Activated naive CD4-positive, alpha-beta T cell treated with anti-CD3 and anti-CD28 coated beads, Interleukin-2, amount 10 ng/mL, durations not matched to agents 7 days and 5 days (primary cell): ENCODE measurements at regions not wholly inside any gene's neighbourhood (a gene's known extent, or its start where the extent isn't known, plus 50 kb on each side); places are given as distances from the start of the nearest gene placed in this dataset.
"Not testable (repeated sequence)": the region's sequence is repeated elsewhere in the genome, so short reads cannot be mapped to it uniquely, and the experiment has no call there.

ENCODE experiments used
- CTCF ChIA-PET: fragments of 350-600 bp; sonication (Branson Sonifier 250); formaldehyde crosslinking; loops from one replicate; lab custom pipeline; 2021; ENCODE audit warnings: antibody characterized with exemption; lab: Charles Lee
- DNase-seq: peaks from one replicate; pipeline ENCODE4 v3.0.0-alpha.2; 2020
- H3K27ac Mint-ChIP-seq: one replicate; pipeline ENCODE4 v1.8.0; 2021; ENCODE audit warnings: mild to moderate bottlenecking, moderate library complexity, mixed read lengths
- H3K27me3 Mint-ChIP-seq: one replicate; pipeline ENCODE4 v1.8.0; 2021; ENCODE audit warnings: mild to moderate bottlenecking, mixed read lengths
- H3K36me3 Mint-ChIP-seq: one replicate; pipeline ENCODE4 v1.8.0; 2021; ENCODE audit warnings: mixed read lengths
- H3K4me1 Mint-ChIP-seq: one replicate; pipeline ENCODE4 v1.8.0; 2021; ENCODE audit warnings: mixed read lengths
- H3K4me3 Mint-ChIP-seq: one replicate; pipeline ENCODE4 v1.8.0; 2021; ENCODE audit warnings: mild to moderate bottlenecking, moderate library complexity, mixed read lengths
- H3K9me3 Mint-ChIP-seq: one replicate; pipeline ENCODE4 v1.8.0; 2021; ENCODE audit warnings: mixed read lengths

GRCh38 chr5:19285286-19285685 is 702.7 kb downstream of the CDH18 start:
- Mint-ChIP-seq H3K27ac (no peak overlapping the region), H3K4me3 (no peak overlapping the region), H3K9me3 (peaks cover 21% of the 10 kb centered on the region), H3K4me1 (no peaks in the 10 kb centered on the region), H3K36me3 (no peaks in the 10 kb centered on the region), H3K27me3 (no peaks in the 10 kb centered on the region)
- DNase-seq = no peak
- CTCF ChIA-PET = no interaction called here

GRCh38 chr5:19287548-19288277 is 700.3 kb downstream of the CDH18 start:
- H3K27ac Mint-ChIP-seq, H3K27me3 Mint-ChIP-seq, CTCF ChIA-PET: not testable (repeated sequence)

GRCh38 chr5:19288311-19288710 is 699.7 kb downstream of the CDH18 start:
- H3K27me3 Mint-ChIP-seq, H3K27ac Mint-ChIP-seq, CTCF ChIA-PET, H3K4me3 Mint-ChIP-seq, H3K4me1 Mint-ChIP-seq, H3K36me3 Mint-ChIP-seq, DNase-seq: not testable (repeated sequence)
- H3K9me3 Mint-ChIP-seq = peaks cover 19% of the 10 kb centered on the region

More at GRCh38 chr5:19287548-19288277, 700.3 kb downstream of the CDH18 start:
- H3K36me3 Mint-ChIP-seq, H3K4me3 Mint-ChIP-seq, DNase-seq, H3K4me1 Mint-ChIP-seq: not testable (repeated sequence)
- H3K9me3 Mint-ChIP-seq = peaks cover 20% of the 10 kb centered on the region

GRCh38 chr5:19297934-19298333 is 690.1 kb downstream of the CDH18 start:
- no peak for DNase-seq
- peaks cover 10% of the 10 kb centered on the region for H3K9me3 Mint-ChIP-seq
- H3K4me3 Mint-ChIP-seq = no peak overlapping the region
- no peaks in the 10 kb centered on the region for H3K4me1 Mint-ChIP-seq
- CTCF ChIA-PET = no interaction called here
- H3K27me3 Mint-ChIP-seq = no peaks in the 10 kb centered on the region
- H3K36me3 Mint-ChIP-seq = no peaks in the 10 kb centered on the region
- H3K27ac Mint-ChIP-seq = no peak overlapping the region

- no peak overlapping the region for H3K27ac Mint-ChIP-seq
- no peaks in the 10 kb centered on the region for H3K36me3 Mint-ChIP-seq
- no peak overlapping the region for H3K4me3 Mint-ChIP-seq
- H3K4me1 Mint-ChIP-seq = no peaks in the 10 kb centered on the region
- H3K27me3 Mint-ChIP-seq = no peaks in the 10 kb centered on the region
- no peak for DNase-seq
- H3K9me3 Mint-ChIP-seq = peaks cover 10% of the 10 kb centered on the region
- CTCF ChIA-PET = no interaction called here
These were observed 686.7 kb downstream of the CDH18 start for GRCh38 chr5:19301271-19301670.

GRCh38 chr5:19314840-19315239 is 673.2 kb downstream of the CDH18 start:
- no peaks in the 10 kb centered on the region for H3K36me3 Mint-ChIP-seq
- H3K27me3 Mint-ChIP-seq = no peaks in the 10 kb centered on the region
- no peak overlapping the region for H3K27ac Mint-ChIP-seq
- H3K4me3 Mint-ChIP-seq = no peak overlapping the region
- CTCF ChIA-PET = no interaction called here
- DNase-seq = no peak
- H3K4me1 Mint-ChIP-seq = no peaks in the 10 kb centered on the region
- peaks cover 18% of the 10 kb centered on the region for H3K9me3 Mint-ChIP-seq

GRCh38 chr5:19319252-19319651 is 668.7 kb downstream of the CDH18 start:
- no peak for DNase-seq
- no peak overlapping the region for H3K27ac Mint-ChIP-seq
- CTCF ChIA-PET = no interaction called here
- H3K4me1 Mint-ChIP-seq = no peaks in the 10 kb centered on the region
- H3K27me3 Mint-ChIP-seq = no peaks in the 10 kb centered on the region
- peaks cover 14% of the 10 kb centered on the region for H3K9me3 Mint-ChIP-seq
- H3K36me3 Mint-ChIP-seq = no peaks in the 10 kb centered on the region
- no peak overlapping the region for H3K4me3 Mint-ChIP-seq

GRCh38 chr5:19322716-19323485 is 665.1 kb downstream of the CDH18 start:
- CTCF ChIA-PET = no interaction called here

GRCh38 chr5:19334278-19334677 is 653.7 kb downstream of the CDH18 start:
- Mint-ChIP-seq H3K27ac (no peak overlapping the region), H3K9me3 (peaks cover 18% of the 10 kb centered on the region), H3K27me3 (no peaks in the 10 kb centered on the region), H3K4me1 (no peaks in the 10 kb centered on the region), H3K36me3 (no peaks in the 10 kb centered on the region), H3K4me3 (no peak overlapping the region)
- no peak for DNase-seq
- CTCF ChIA-PET = no interaction called here

More at GRCh38 chr5:19322716-19323485, 665.1 kb downstream of the CDH18 start:
- H3K27ac Mint-ChIP-seq = no peak overlapping the region
- DNase-seq = no peak
- H3K4me1 Mint-ChIP-seq = no peaks in the 10 kb centered on the region
- no peaks in the 10 kb centered on the region for H3K36me3 Mint-ChIP-seq
- peaks cover 8% of the 10 kb centered on the region for H3K9me3 Mint-ChIP-seq
- no peak overlapping the region for H3K4me3 Mint-ChIP-seq
- no peaks in the 10 kb centered on the region for H3K27me3 Mint-ChIP-seq

- no peak for DNase-seq
- Mint-ChIP-seq H3K36me3 (no peaks in the 10 kb centered on the region), H3K27ac (no peak overlapping the region), H3K4me3 (no peak overlapping the region), H3K9me3 (peaks cover 7% of the 10 kb centered on the region), H3K27me3 (no peaks in the 10 kb centered on the region), H3K4me1 (no peaks in the 10 kb centered on the region)
- CTCF ChIA-PET = no interaction called here
These were observed 645.1 kb downstream of the CDH18 start for GRCh38 chr5:19342942-19343341.

- no peak overlapping the region for H3K4me3 Mint-ChIP-seq
- H3K36me3 Mint-ChIP-seq = no peaks in the 10 kb centered on the region
- H3K4me1 Mint-ChIP-seq = no peaks in the 10 kb centered on the region
- H3K27me3 Mint-ChIP-seq = no peaks in the 10 kb centered on the region
- no peak for DNase-seq
- CTCF ChIA-PET = no interaction called here
- H3K9me3 Mint-ChIP-seq = no peaks in the 10 kb centered on the region
- H3K27ac Mint-ChIP-seq = no peak overlapping the region
These were observed 635.9 kb downstream of the CDH18 start for GRCh38 chr5:19352120-19352519.

GRCh38 chr5:19369048-19369447 is 619.0 kb downstream of the CDH18 start:
- CTCF ChIA-PET = no interaction called here
- H3K27ac Mint-ChIP-seq = no peak overlapping the region

GRCh38 chr5:19369561-19369960 is 618.4 kb downstream of the CDH18 start:
- Mint-ChIP-seq H3K27me3 (no peaks in the 10 kb centered on the region), H3K27ac (no peak overlapping the region), H3K9me3 (peaks cover 5% of the 10 kb centered on the region)

More at GRCh38 chr5:19369048-19369447, 619.0 kb downstream of the CDH18 start:
- Mint-ChIP-seq H3K27me3 (no peaks in the 10 kb centered on the region), H3K4me3 (no peak overlapping the region), H3K36me3 (no peaks in the 10 kb centered on the region), H3K4me1 (no peaks in the 10 kb centered on the region), H3K9me3 (peaks cover 5% of the 10 kb centered on the region)
- no peak for DNase-seq

GRCh38 chr5:19370655-19371386 is 617.2 kb downstream of the CDH18 start:
- DNase-seq = no peak
- H3K9me3 Mint-ChIP-seq = peaks cover 8% of the 10 kb centered on the region
- CTCF ChIA-PET = no interaction called here
- no peaks in the 10 kb centered on the region for H3K27me3 Mint-ChIP-seq
- H3K4me3 Mint-ChIP-seq = no peak overlapping the region
- H3K36me3 Mint-ChIP-seq = no peaks in the 10 kb centered on the region
- H3K27ac Mint-ChIP-seq = no peak overlapping the region
- no peaks in the 10 kb centered on the region for H3K4me1 Mint-ChIP-seq

More at GRCh38 chr5:19369561-19369960, 618.4 kb downstream of the CDH18 start:
- DNase-seq = no peak
- no peak overlapping the region for H3K4me3 Mint-ChIP-seq
- CTCF ChIA-PET = no interaction called here
- H3K36me3 Mint-ChIP-seq = no peaks in the 10 kb centered on the region
- no peaks in the 10 kb centered on the region for H3K4me1 Mint-ChIP-seq
